HepG2 (cell line): ENCODE measurements at regions not wholly inside any gene's neighbourhood (a gene's known extent, or its start where the extent isn't known, plus 50 kb on each side); places are given as distances from the start of the nearest gene placed in this dataset.

Source experiments
- ATAC-seq: fragments of 200-7000 bp; cut with Tn5 transposase; 3 replicates; pipeline ENCODE4 v1.9.1; 2020; ENCODE audit warnings: mild to moderate bottlenecking, moderate library complexity
- BruUV-seq: library from RNA; stranded (reverse); fragments of 400-500 nt; replicated peaks from 2 replicates; lab custom pipeline; 2021; lab: Mats Ljungman, UMichigan
- CTCF ChIA-PET: fragments of 300-600 bp; formaldehyde crosslinking; extraction: SDS; loops from one replicate; lab custom pipeline; 2021; ENCODE audit warnings: low total read pairs, inconsistent platforms, low intra/inter-chr PET ratio; lab: Yijun Ruan, JAX
- POLR2A ChIA-PET: fragments of 350-600 bp; sonication (Branson Sonifier 250); formaldehyde crosslinking; loops from one replicate; lab custom pipeline; 2020; ENCODE audit warnings: antibody characterized with exemption, inconsistent platforms; lab: Yijun Ruan, JAX
- DNase-seq: peaks from one replicate; pipeline ENCODE4 v3.0.0-alpha.2; 2015; ENCODE audit warnings: low spot score
- FAIRE-seq: peaks from 3 replicates; lab custom pipeline; 2011; peaks lifted over from hg19 to GRCh38; lab: Jason Lieb, UNC
- H2AFZ ChIP-seq: one replicate; pipeline ENCODE4 v1.6.1; 2011; ENCODE audit warnings: low read length, inconsistent platforms
- H3K27ac ChIP-seq: fragments of 300-600 bp; 3 replicates; pipeline ENCODE4 v1.8.0; 2011; ENCODE audit warnings: mixed run types, mild to moderate bottlenecking, mixed read lengths, low read length, inconsistent platforms; ENCODE audit not compliant: insufficient read depth; ENCODE audit errors: extremely low read length
- H3K27me3 ChIP-seq, 2 experiments: fragments of 200-600 bp in 1 of 2; 2 replicates in 1 of 2; 3 replicates in 1 of 2; pipeline versions ENCODE4 v1.6.0 to v1.8.0; 2011; ENCODE audit warnings: low read length in 2 of 2, mild to moderate bottlenecking in 2 of 2, moderate library complexity in 2 of 2, inconsistent platforms in 1 of 2; ENCODE audit not compliant: insufficient read depth in 2 of 2, control insufficient read depth in 1 of 2
- H3K36me3 ChIP-seq, 2 experiments: fragments of 200-600 bp in 1 of 2; replicated peaks in 1 of 2; 2 replicates in 1 of 2; 3 replicates in 1 of 2; pipeline versions ENCODE4 v1.5.1 to v1.8.0; 2011; ENCODE audit warnings: low read length in 2 of 2, inconsistent platforms in 1 of 2; ENCODE audit not compliant: insufficient read depth in 2 of 2, control insufficient read depth in 1 of 2
- H3K4me1 ChIP-seq: 2 replicates; pipeline ENCODE4 v1.5.1; 2012; ENCODE audit warnings: low read length, inconsistent platforms; ENCODE audit not compliant: insufficient read depth
- H3K4me2 ChIP-seq: 2 replicates; pipeline ENCODE4 v1.6.0; 2011; ENCODE audit warnings: low read depth, low read length, inconsistent platforms
- H3K4me3 ChIP-seq, 3 experiments: fragments of 200-600 bp in 1 of 3; sonication (generic), shearing (Covaris generic) in 1 of 3; replicated peaks in 1 of 3; 2 replicates each; pipeline ENCODE4 v1.5.1; 2011 to 2016; ENCODE audit warnings: low read length in 3 of 3, inconsistent platforms in 2 of 3, low read depth in 2 of 3, mild to moderate bottlenecking in 2 of 3, control low read depth in 1 of 3, mixed read lengths in 1 of 3; ENCODE audit not compliant: insufficient read depth in 1 of 3
- H3K79me2 ChIP-seq: one replicate; pipeline ENCODE4 v1.6.1; 2011; ENCODE audit warnings: low read length, inconsistent platforms; ENCODE audit not compliant: insufficient read depth
- H3K9ac ChIP-seq: 2 replicates; pipeline ENCODE4 v1.6.0; 2011; ENCODE audit warnings: mild to moderate bottlenecking, low read depth, low read length, inconsistent platforms; ENCODE audit not compliant: insufficient read depth
- H3K9me3 ChIP-seq: 2 replicates; pipeline ENCODE4 v1.5.1; 2012; ENCODE audit warnings: mild to moderate bottlenecking, low read length
- H4K20me1 ChIP-seq: 2 replicates; pipeline ENCODE4 v1.6.0; 2011; ENCODE audit warnings: inconsistent platforms, mild to moderate bottlenecking, low read length, moderate library complexity; ENCODE audit not compliant: insufficient read depth
- CBFB ChIP-seq: sonication (generic); formaldehyde crosslinking; IDR thresholded peaks from 2 replicates; pipeline ENCODE4 v1.4.0; 2020; ENCODE audit warnings: missing genetic modification reagents
- MED13 ChIP-seq: sonication (generic); formaldehyde crosslinking; IDR thresholded peaks from 2 replicates; pipeline ENCODE4 v1.5.0; 2020; ENCODE audit warnings: missing genetic modification reagents
- MTA3 ChIP-seq: sonication (generic); formaldehyde crosslinking; IDR thresholded peaks from 2 replicates; pipeline ENCODE4 v1.4.0; 2020; ENCODE audit warnings: missing genetic modification reagents
- SAFB2 ChIP-seq: sonication (generic); formaldehyde crosslinking; IDR thresholded peaks from 2 replicates; pipeline ENCODE4 v1.5.1; 2020; ENCODE audit warnings: missing genetic modification reagents, low read depth, mild to moderate bottlenecking, borderline replicate concordance
- SMAD1 ChIP-seq: sonication (generic); formaldehyde crosslinking; IDR thresholded peaks from 2 replicates; pipeline ENCODE4 v1.4.0; 2020; ENCODE audit warnings: missing genetic modification reagents, low read depth, mild to moderate bottlenecking, borderline replicate concordance
- TCF7L2 ChIP-seq: IDR thresholded peaks from 2 replicates; pipeline ENCODE4 v1.6.1; 2011; ENCODE audit warnings: mild to moderate bottlenecking, low read depth, low read length, moderate library complexity
- TOE1 ChIP-seq: sonication (generic); formaldehyde crosslinking; IDR thresholded peaks from 2 replicates; pipeline ENCODE4 v1.4.0; 2020; ENCODE audit warnings: mild to moderate bottlenecking, missing genetic modification reagents
- ZBTB7A ChIP-seq: sonication (generic); formaldehyde crosslinking; IDR thresholded peaks from 2 replicates; pipeline ENCODE4 v1.8.0; 2022; ENCODE audit warnings: mild to moderate bottlenecking, missing genetic modification reagents
- ZMAT3 ChIP-seq: sonication (generic); formaldehyde crosslinking; conservative IDR thresholded peaks from 2 replicates; pipeline ENCODE4 v1.7.0; 2021; ENCODE audit warnings: missing genetic modification reagents
- ZNF296 ChIP-seq: sonication (generic); formaldehyde crosslinking; conservative IDR thresholded peaks from 2 replicates; pipeline ENCODE4 v1.5.0; 2020; ENCODE audit warnings: mild to moderate bottlenecking, missing genetic modification reagents
- ZNF30 ChIP-seq: sonication (generic); formaldehyde crosslinking; IDR thresholded peaks from 2 replicates; pipeline ENCODE4 v1.5.0; 2020; ENCODE audit warnings: mild to moderate bottlenecking, missing genetic modification reagents
- ZNF331 ChIP-seq: sonication (generic); formaldehyde crosslinking; IDR thresholded peaks from 2 replicates; pipeline ENCODE4 v1.4.0; 2020; ENCODE audit warnings: missing genetic modification reagents
- ZNF557 ChIP-seq: sonication (generic); formaldehyde crosslinking; IDR thresholded peaks from 2 replicates; pipeline ENCODE4 v1.4.0; 2020; ENCODE audit warnings: missing genetic modification reagents
- ZNF577 ChIP-seq: sonication (generic); formaldehyde crosslinking; IDR thresholded peaks from 2 replicates; pipeline ENCODE4 v1.4.0; 2020; ENCODE audit warnings: mild to moderate bottlenecking, low read depth, missing genetic modification reagents, borderline replicate concordance
- WGBS: methylation state at CpG from one replicate; pipeline ENCODE4 v1.1.6; 2017; ENCODE audit warnings: low lambda C conversion rate; 5-methylcytosine and 5-hydroxymethylcytosine counted together
- in situ Hi-C: cut with HindIII; loops from 2 replicates; pipeline ENCODE4 v1.10.0; 2017; ENCODE audit warnings: low pct_unique_long_range_greater_than_20kb; ENCODE audit not compliant: extremely low pct_ligation_motif_present
- intact Hi-C: fragments of 100-400 bp; cut with micrococcal nuclease; formaldehyde crosslinking; loops from one replicate; pipeline ENCODE4 v1.10.0; 2022; ENCODE audit not compliant: unreplicated experiment
- TF ChIP-seq, protein P1 (sequence below): IDR thresholded peaks from 2 replicates; pipeline ENCODE4 v1.6.1; 2016; ENCODE audit warnings: low read depth, missing genetic modification reagents, missing compliant biosample characterization
- TF ChIP-seq, protein P2 (sequence below): sonication (generic); formaldehyde crosslinking; IDR thresholded peaks from 2 replicates; pipeline ENCODE4 v1.4.0; 2020; ENCODE audit warnings: missing genetic modification reagents
- TF ChIP-seq, protein P3 (sequence below): sonication (generic); formaldehyde crosslinking; IDR thresholded peaks from 2 replicates; pipeline ENCODE4 v1.4.0; 2020; ENCODE audit warnings: missing genetic modification reagents

DNA sequence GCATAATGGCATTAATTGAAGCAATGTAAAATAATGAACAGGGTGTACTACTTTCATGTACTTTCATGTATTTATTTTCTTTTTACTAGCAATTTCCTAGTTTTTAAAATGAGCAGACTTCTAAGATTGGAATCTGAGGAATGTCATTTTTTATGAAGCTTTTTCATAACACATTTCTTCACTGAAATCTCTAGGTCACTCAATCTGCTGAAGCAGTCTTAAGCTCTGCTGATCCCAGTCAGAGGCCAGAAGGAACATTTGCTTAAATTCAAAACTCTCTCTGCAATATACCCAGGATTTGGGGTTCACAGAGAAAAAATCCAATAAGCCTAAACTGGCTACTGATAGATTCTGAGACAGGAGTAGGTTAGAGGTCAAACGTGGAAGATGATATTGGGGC lies 73.6 kb upstream of the CNTN1 start (continued):
- TF ChIP-seq ZNF30, result no peak
- no peak for TF ChIP-seq ZBTB7A
- TF ChIP-seq, protein P1, sequence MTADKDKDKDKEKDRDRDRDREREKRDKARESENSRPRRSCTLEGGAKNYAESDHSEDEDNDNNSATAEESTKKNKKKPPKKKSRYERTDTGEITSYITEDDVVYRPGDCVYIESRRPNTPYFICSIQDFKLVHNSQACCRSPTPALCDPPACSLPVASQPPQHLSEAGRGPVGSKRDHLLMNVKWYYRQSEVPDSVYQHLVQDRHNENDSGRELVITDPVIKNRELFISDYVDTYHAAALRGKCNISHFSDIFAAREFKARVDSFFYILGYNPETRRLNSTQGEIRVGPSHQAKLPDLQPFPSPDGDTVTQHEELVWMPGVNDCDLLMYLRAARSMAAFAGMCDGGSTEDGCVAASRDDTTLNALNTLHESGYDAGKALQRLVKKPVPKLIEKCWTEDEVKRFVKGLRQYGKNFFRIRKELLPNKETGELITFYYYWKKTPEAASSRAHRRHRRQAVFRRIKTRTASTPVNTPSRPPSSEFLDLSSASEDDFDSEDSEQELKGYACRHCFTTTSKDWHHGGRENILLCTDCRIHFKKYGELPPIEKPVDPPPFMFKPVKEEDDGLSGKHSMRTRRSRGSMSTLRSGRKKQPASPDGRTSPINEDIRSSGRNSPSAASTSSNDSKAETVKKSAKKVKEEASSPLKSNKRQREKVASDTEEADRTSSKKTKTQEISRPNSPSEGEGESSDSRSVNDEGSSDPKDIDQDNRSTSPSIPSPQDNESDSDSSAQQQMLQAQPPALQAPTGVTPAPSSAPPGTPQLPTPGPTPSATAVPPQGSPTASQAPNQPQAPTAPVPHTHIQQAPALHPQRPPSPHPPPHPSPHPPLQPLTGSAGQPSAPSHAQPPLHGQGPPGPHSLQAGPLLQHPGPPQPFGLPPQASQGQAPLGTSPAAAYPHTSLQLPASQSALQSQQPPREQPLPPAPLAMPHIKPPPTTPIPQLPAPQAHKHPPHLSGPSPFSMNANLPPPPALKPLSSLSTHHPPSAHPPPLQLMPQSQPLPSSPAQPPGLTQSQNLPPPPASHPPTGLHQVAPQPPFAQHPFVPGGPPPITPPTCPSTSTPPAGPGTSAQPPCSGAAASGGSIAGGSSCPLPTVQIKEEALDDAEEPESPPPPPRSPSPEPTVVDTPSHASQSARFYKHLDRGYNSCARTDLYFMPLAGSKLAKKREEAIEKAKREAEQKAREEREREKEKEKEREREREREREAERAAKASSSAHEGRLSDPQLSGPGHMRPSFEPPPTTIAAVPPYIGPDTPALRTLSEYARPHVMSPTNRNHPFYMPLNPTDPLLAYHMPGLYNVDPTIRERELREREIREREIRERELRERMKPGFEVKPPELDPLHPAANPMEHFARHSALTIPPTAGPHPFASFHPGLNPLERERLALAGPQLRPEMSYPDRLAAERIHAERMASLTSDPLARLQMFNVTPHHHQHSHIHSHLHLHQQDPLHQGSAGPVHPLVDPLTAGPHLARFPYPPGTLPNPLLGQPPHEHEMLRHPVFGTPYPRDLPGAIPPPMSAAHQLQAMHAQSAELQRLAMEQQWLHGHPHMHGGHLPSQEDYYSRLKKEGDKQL (CRISPR knock-in tag), result no peak
- no peak for TF ChIP-seq ZNF331 (CRISPR knock-in tag)
- no peak for TF ChIP-seq TCF7L2

DNA sequence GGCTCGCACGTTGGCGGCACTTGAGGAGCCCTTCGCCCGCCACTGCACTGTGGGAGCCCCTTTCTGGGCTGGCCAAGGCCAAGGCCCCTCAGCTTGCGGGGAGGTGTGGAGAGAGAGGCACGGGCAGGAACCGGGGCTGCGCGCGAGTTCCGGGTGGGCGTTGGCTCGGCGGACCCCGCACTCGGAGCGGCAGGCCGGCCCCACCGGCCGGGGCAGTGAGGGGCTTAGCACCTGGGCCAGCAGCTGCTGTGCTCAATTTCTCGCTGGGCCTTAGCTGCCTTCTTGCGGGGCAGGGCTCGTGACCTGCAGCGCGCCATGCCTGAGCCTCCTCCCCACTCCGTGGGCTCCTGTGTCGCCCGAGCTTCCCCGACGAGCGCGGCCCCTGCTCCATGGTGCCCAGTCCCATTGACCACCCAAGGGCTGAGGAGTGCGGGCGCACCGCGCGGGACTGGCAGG lies 71.6 kb upstream of the CNTN1 start:
- FAIRE-seq (no peak), ATAC-seq (no peak), DNase-seq (no peak)
- Histone ChIP-seq H3K36me3 (no peaks in the 10 kb centered on the region), H3K27ac (no peak overlapping the region), H3K27me3 (no peaks in the 10 kb centered on the region), H3K9me3 (no peaks in the 10 kb centered on the region), H3K4me1 (no peaks in the 10 kb centered on the region), H4K20me1 (no peaks in the 10 kb centered on the region), H2AFZ (no peak overlapping the region), H3K9ac (no peak overlapping the region), H3K79me2 (no peaks in the 10 kb centered on the region), H3K4me2 (no peak overlapping the region), H3K4me3 (no peak overlapping the region)
- intact Hi-C loops (no loop called here), in situ Hi-C loops (loop anchor here (5.0 kb wide), 1 partner anchor 302 kb away; no protein-coding TSS in a partner anchor)
- BruUV-seq, result no TSS peak
- CTCF ChIA-PET, result no interaction called here
- POLR2A ChIA-PET, result no interaction called here
- no CpG with 5 or more reads among the region's 38 CpGs for WGBS
- TF ChIP-seq TOE1 (CRISPR knock-in tag) (no peak), ZNF577 (CRISPR knock-in tag) (no peak), ZNF557 (CRISPR knock-in tag) (no peak), ZNF296 (CRISPR knock-in tag) (no peak), SMAD1 (CRISPR knock-in tag) (no peak), ZMAT3 (no peak), SAFB2 (CRISPR knock-in tag) (no peak), CBFB (CRISPR knock-in tag) (no peak), MTA3 (CRISPR knock-in tag) (no peak), MED13 (CRISPR knock-in tag) (no peak)
- TF ChIP-seq, protein P2, sequence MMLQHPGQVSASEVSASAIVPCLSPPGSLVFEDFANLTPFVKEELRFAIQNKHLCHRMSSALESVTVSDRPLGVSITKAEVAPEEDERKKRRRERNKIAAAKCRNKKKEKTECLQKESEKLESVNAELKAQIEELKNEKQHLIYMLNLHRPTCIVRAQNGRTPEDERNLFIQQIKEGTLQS (CRISPR knock-in tag), result no peak
- TF ChIP-seq, protein P3, sequence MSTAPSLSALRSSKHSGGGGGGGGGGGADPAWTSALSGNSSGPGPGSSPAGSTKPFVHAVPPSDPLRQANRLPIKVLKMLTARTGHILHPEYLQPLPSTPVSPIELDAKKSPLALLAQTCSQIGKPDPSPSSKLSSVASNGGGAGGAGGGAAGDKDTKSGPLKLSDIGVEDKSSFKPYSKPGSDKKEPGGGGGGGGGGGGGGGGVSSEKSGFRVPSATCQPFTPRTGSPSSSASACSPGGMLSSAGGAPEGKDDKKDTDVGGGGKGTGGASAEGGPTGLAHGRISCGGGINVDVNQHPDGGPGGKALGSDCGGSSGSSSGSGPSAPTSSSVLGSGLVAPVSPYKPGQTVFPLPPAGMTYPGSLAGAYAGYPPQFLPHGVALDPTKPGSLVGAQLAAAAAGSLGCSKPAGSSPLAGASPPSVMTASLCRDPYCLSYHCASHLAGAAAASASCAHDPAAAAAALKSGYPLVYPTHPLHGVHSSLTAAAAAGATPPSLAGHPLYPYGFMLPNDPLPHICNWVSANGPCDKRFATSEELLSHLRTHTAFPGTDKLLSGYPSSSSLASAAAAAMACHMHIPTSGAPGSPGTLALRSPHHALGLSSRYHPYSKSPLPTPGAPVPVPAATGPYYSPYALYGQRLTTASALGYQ, result no peak
